Caco-2 (cell line): ENCODE measurements at regions not wholly inside any gene's neighbourhood (a gene's known extent, or its start where the extent isn't known, plus 50 kb on each side); places are given as distances from the start of the nearest gene placed in this dataset.

Experiments
- BruUV-seq: library from RNA; stranded (reverse); fragments of 400-500 nt; replicated peaks from 2 replicates; lab custom pipeline; 2021; lab: Mats Ljungman, UMichigan
- CTCF ChIA-PET: fragments of 300-600 bp; sonication (Branson Sonifier 250); formaldehyde crosslinking; loops from one replicate; lab custom pipeline; 2022; ENCODE audit warnings: antibody characterized with exemption; lab: Charles Lee
- POLR2A ChIA-PET: fragments of 300-600 bp; sonication (Branson Sonifier 250); formaldehyde crosslinking; loops from one replicate; lab custom pipeline; 2022; ENCODE audit warnings: antibody characterized with exemption; lab: Charles Lee
- DNase-seq, 2 experiments: peaks; one replicate each; pipeline versions ENCODE4 v3.0.0 to v3.0.0-alpha.2; 2020 to 2022
- H3K27me3 ChIP-seq: replicated peaks from 2 replicates; pipeline ENCODE4 v1.6.0; 2011; ENCODE audit warnings: low read length; ENCODE audit not compliant: control insufficient read depth, insufficient read depth
- H3K36me3 ChIP-seq: 2 replicates; pipeline ENCODE4 v1.5.1; 2011; ENCODE audit warnings: low read length; ENCODE audit not compliant: control insufficient read depth, insufficient read depth
- H3K4me1 ChIP-seq: fragments of 250-450 bp; sonication (Bioruptor Pico); 2 replicates; pipeline ENCODE4 v1.5.1; 2020; ENCODE audit warnings: mild to moderate bottlenecking
- H3K4me3 ChIP-seq: 2 replicates; pipeline ENCODE4 v1.5.1; 2011; ENCODE audit warnings: low read depth, mild to moderate bottlenecking, control low read depth, low read length
- H3K9me3 ChIP-seq: fragments of 250-450 bp; sonication (Bioruptor Pico); 2 replicates; pipeline ENCODE4 v1.5.1; 2020; ENCODE audit warnings: mild to moderate bottlenecking, moderate library complexity
- H3K27ac Mint-ChIP-seq: one replicate; pipeline ENCODE4 v1.8.0; 2022; ENCODE audit warnings: mixed read lengths; ENCODE audit not compliant: unreplicated experiment
- H3K27me3 Mint-ChIP-seq: one replicate; pipeline ENCODE4 v1.8.0; 2022; ENCODE audit warnings: mixed read lengths; ENCODE audit not compliant: insufficient read depth, unreplicated experiment
- H3K36me3 Mint-ChIP-seq: one replicate; pipeline ENCODE4 v1.8.0; 2022; ENCODE audit warnings: mild to moderate bottlenecking, mixed read lengths; ENCODE audit not compliant: insufficient read depth, unreplicated experiment
- H3K4me1 Mint-ChIP-seq: one replicate; pipeline ENCODE4 v1.8.0; 2022; ENCODE audit warnings: low read depth, mixed read lengths; ENCODE audit not compliant: unreplicated experiment
- H3K4me3 Mint-ChIP-seq: one replicate; pipeline ENCODE4 v1.8.0; 2022; ENCODE audit warnings: mild to moderate bottlenecking, moderate library complexity, mixed read lengths; ENCODE audit not compliant: unreplicated experiment
- H3K9me3 Mint-ChIP-seq: one replicate; pipeline ENCODE4 v1.8.0; 2022; ENCODE audit warnings: mixed read lengths; ENCODE audit not compliant: unreplicated experiment
- intact Hi-C: fragments of 100-400 bp; cut with micrococcal nuclease; formaldehyde crosslinking; loops from one replicate; pipeline ENCODE4 v1.10.0; 2022; ENCODE audit not compliant: unreplicated experiment
- TF ChIP-seq, protein P1 (sequence below), 2 experiments: fragments of 200-600 bp in 1 of 2; IDR thresholded peaks; 1 replicate in 1 of 2; 2 replicates in 1 of 2; pipeline versions ENCODE4 v1.5.1 to v1.8.0; 2011 to 2022; ENCODE audit warnings: antibody characterized with exemption in 1 of 2, control low read depth in 1 of 2, inconsistent platforms in 1 of 2, low read depth in 1 of 2, low read length in 1 of 2, mild to moderate bottlenecking in 1 of 2, moderate library complexity in 1 of 2; ENCODE audit not compliant: insufficient read depth in 1 of 2, severe bottlenecking in 1 of 2, unreplicated experiment in 1 of 2

DNA sequence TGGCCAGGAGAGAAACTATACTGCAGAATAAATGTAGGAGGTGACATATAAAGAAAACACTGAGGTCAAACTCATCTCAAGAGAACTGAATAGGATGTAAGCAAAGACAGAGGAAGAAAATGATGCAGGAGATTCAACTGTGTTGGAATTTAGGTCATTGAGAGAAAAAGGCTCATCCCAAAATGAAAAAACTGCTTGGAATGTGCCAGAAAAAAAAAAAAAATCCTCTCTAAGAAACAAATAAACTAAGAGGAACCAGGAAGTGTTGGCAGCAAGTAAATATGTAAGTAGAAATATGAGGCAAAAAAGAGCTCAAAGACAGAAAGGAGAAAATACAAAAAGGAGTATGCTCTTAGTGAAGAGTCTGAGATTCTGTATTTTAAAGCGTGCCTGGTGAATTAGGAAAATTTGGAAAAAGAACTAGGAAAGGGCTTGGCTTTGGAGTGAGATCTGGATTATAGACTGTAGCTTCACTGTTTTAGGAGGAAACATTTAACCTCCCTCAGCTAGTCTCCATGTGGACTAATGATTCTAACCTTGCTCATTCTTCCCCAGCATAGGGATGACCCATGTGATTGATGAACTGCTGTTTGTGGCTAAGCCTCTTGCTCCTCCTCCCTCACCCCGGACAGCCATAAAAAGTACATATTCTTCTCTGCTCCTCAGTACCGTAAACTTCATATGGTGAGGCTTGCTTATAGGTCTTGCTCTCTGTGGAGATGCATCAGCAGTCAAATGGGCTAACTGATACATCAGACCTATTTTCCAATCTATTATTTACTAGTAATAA lies 185.6 kb upstream of the POU5F2 start:
- H3K36me3 ChIP-seq, result no peaks in the 10 kb centered on the region
- H3K27me3 ChIP-seq, result no peaks in the 10 kb centered on the region
- no TSS peak for BruUV-seq
- DNase-seq, result no peak
- no peaks in the 10 kb centered on the region for H3K9me3 ChIP-seq
- no peak overlapping the region for H3K4me3 ChIP-seq
- H3K36me3 Mint-ChIP-seq, result no peaks in the 10 kb centered on the region
- intact Hi-C loops, result no loop called here
- no peak overlapping the region for H3K27ac Mint-ChIP-seq
- CTCF ChIA-PET, result no interaction called here
- no peaks in the 10 kb centered on the region for H3K4me1 Mint-ChIP-seq
- TF ChIP-seq, protein P1, sequence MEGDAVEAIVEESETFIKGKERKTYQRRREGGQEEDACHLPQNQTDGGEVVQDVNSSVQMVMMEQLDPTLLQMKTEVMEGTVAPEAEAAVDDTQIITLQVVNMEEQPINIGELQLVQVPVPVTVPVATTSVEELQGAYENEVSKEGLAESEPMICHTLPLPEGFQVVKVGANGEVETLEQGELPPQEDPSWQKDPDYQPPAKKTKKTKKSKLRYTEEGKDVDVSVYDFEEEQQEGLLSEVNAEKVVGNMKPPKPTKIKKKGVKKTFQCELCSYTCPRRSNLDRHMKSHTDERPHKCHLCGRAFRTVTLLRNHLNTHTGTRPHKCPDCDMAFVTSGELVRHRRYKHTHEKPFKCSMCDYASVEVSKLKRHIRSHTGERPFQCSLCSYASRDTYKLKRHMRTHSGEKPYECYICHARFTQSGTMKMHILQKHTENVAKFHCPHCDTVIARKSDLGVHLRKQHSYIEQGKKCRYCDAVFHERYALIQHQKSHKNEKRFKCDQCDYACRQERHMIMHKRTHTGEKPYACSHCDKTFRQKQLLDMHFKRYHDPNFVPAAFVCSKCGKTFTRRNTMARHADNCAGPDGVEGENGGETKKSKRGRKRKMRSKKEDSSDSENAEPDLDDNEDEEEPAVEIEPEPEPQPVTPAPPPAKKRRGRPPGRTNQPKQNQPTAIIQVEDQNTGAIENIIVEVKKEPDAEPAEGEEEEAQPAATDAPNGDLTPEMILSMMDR (IDR thresholded peaks at IDR 0.05; ENCODE audit: insufficient read depth in 1 of 2, low read depth in 1 of 2, low read length in 1 of 2, severe bottlenecking in 1 of 2, unreplicated experiment in 1 of 2), result no peak
- no peak overlapping the region for H3K4me3 Mint-ChIP-seq
- no peaks in the 10 kb centered on the region for H3K9me3 Mint-ChIP-seq
- no peaks in the 10 kb centered on the region for H3K4me1 ChIP-seq
- POLR2A ChIA-PET, result no interaction called here
- no peaks in the 10 kb centered on the region for H3K27me3 Mint-ChIP-seq

DNA sequence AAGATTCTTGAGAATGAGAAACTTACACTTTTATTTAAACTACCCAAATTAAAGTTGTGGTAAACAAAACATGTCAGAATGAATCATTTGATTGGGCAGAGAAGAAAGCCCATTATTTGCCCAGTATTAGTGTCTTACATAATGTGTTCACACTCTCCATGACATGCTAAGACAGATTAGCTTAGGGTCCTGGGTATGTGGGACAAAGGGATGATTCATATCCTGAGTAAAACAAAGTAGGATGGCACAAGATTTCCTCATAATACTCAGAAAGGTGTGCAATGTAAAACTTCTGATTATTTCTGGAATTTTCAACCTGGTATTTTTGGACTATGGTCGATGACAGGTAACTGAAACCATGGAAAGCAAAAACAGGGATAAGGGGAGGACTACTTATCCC lies 183.9 kb upstream of the POU5F2 start:
- H3K4me1 Mint-ChIP-seq, result no peaks in the 10 kb centered on the region
- no peaks in the 10 kb centered on the region for H3K27me3 ChIP-seq
- BruUV-seq, result no TSS peak
- no peaks in the 10 kb centered on the region for H3K9me3 ChIP-seq
- no peak overlapping the region for H3K27ac Mint-ChIP-seq
- no peak for DNase-seq
- intact Hi-C loops, result no loop called here
- H3K9me3 Mint-ChIP-seq, result no peaks in the 10 kb centered on the region
- no peaks in the 10 kb centered on the region for H3K36me3 Mint-ChIP-seq
- TF ChIP-seq, protein P1 (IDR thresholded peaks at IDR 0.05; ENCODE audit: insufficient read depth in 1 of 2, low read depth in 1 of 2, low read length in 1 of 2, severe bottlenecking in 1 of 2, unreplicated experiment in 1 of 2), result no peak
- ChIA-PET CTCF (no interaction called here), POLR2A (no interaction called here)
- no peak overlapping the region for H3K4me3 Mint-ChIP-seq
- H3K4me3 ChIP-seq, result no peak overlapping the region
- H3K4me1 ChIP-seq, result no peaks in the 10 kb centered on the region
- H3K36me3 ChIP-seq, result no peaks in the 10 kb centered on the region
- no peaks in the 10 kb centered on the region for H3K27me3 Mint-ChIP-seq

DNA sequence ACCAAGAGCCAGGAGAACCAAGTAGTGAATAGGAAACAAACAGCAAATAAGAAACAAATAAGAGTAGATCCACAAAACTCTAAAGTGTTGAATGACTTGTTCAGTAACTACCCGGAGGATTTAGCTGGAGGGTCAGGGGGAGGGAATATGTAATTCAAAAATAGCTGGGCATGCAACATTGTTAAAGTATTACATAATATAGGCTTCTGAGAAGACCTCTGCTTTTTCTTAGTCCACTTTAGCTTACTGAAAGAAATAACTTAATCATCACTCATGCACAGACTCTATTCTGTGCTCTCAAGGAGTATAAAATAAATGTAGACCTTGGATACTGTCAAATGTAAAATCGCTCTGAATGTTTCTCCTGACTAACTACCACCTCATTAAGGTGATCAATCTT lies 183.2 kb upstream of the POU5F2 start:
- no TSS peak for BruUV-seq
- no peak for DNase-seq
- intact Hi-C loops, result no loop called here
- no peaks in the 10 kb centered on the region for H3K27me3 Mint-ChIP-seq
- Histone ChIP-seq H3K27me3 (no peaks in the 10 kb centered on the region), H3K4me1 (no peaks in the 10 kb centered on the region), H3K4me3 (no peak overlapping the region), H3K9me3 (no peaks in the 10 kb centered on the region), H3K36me3 (no peaks in the 10 kb centered on the region)
- no peak overlapping the region for H3K27ac Mint-ChIP-seq
- H3K36me3 Mint-ChIP-seq, result no peaks in the 10 kb centered on the region
- no peaks in the 10 kb centered on the region for H3K4me1 Mint-ChIP-seq
- H3K4me3 Mint-ChIP-seq, result no peak overlapping the region
- TF ChIP-seq, protein P1 (IDR thresholded peaks at IDR 0.05; ENCODE audit: insufficient read depth in 1 of 2, low read depth in 1 of 2, low read length in 1 of 2, severe bottlenecking in 1 of 2, unreplicated experiment in 1 of 2), result no peak
- H3K9me3 Mint-ChIP-seq, result no peaks in the 10 kb centered on the region
- ChIA-PET CTCF (no interaction called here), POLR2A (no interaction called here)
